ENCODE measurements at regions not wholly inside any gene's neighbourhood (a gene's known extent, or its start where the extent isn't known, plus 50 kb on each side); places are given as distances from the start of the nearest gene placed in this dataset.

- H3K4me3 Mint-ChIP-seq, result no peak overlapping the region
- no peak overlapping the region for H2BK12ac ChIP-seq (ENCODE audit: insufficient read length, low read depth, low read length)
- no peak overlapping the region for H2BK5ac ChIP-seq (ENCODE audit: insufficient read length, low read length)
- DNase-seq, result no peak
- H3K4ac ChIP-seq (ENCODE audit: low read depth, low read length), result no peak overlapping the region
- H4K8ac ChIP-seq (replicated peaks; ENCODE audit: insufficient read length, low read depth, low read length), result no peak overlapping the region
- no peak overlapping the region for H3K9ac ChIP-seq (ENCODE audit: extremely low read depth, insufficient read length, low read length)
- H3K27me3 ChIP-seq (ENCODE audit: insufficient read depth, low read length), result no peaks in the 10 kb centered on the region
- peaks cover 4 to 5% of the 10 kb centered on the region in 2 experiments for H3K4me1 Mint-ChIP-seq
- H3K4me1 ChIP-seq (ENCODE audit: insufficient read depth, low read length), result no peaks in the 10 kb centered on the region
- no peaks in the 10 kb centered on the region for H3K23me2 ChIP-seq (ENCODE audit: insufficient read length, low read depth, low read length, poor library complexity, severe bottlenecking)
- H3K27ac ChIP-seq (ENCODE audit: insufficient read length, low read depth, low read length), result no peak overlapping the region
- H3K27ac Mint-ChIP-seq, result 0 out of 7 replicates have a peak overlapping the region, but pooled peaks of 1 of the 3 experiments have one; percentile 0
- no peaks in the 10 kb centered on the region for H3K79me1 ChIP-seq (ENCODE audit: insufficient read depth, low read depth, low read length, poor library complexity, severe bottlenecking)
- no peak overlapping the region for H2AFZ ChIP-seq (ENCODE audit: low read length)
- H3K23ac ChIP-seq (ENCODE audit: insufficient read length, low read depth, low read length), result no peak overlapping the region
- no peak overlapping the region for H3K14ac ChIP-seq (ENCODE audit: insufficient read depth, low read length)
- no peaks in the 10 kb centered on the region for H3K9me3 ChIP-seq (ENCODE audit: control insufficient read depth, low read depth, low read length)
- H3K18ac ChIP-seq (ENCODE audit: insufficient read length, low read depth, low read length), result no peak overlapping the region
- H3T11ph ChIP-seq (ENCODE audit: low read length), result no peak overlapping the region
- WGBS (ENCODE audit: extremely low coverage, insufficient read length, low lambda C conversion rate), result no CpG with 5 or more reads among the region's 5 CpGs
- H2BK20ac ChIP-seq (ENCODE audit: low read depth, low read length, poor library complexity, severe bottlenecking), result no peak overlapping the region
- H3K4me2 ChIP-seq (ENCODE audit: insufficient read depth, insufficient read length, low read length), result no peak overlapping the region
- H3K56ac ChIP-seq (ENCODE audit: insufficient read length, low read depth, low read length), result no peak overlapping the region
- no peaks in the 10 kb centered on the region; a peak in 1 of 7 replicates for H3K36me3 Mint-ChIP-seq (ENCODE audit: insufficient read depth in 1 of 3, low read depth in 3 of 3)
- H4K91ac ChIP-seq (ENCODE audit: insufficient read length, low read depth, low read length), result no peak overlapping the region
- H3K9me3 Mint-ChIP-seq, result peaks cover 0 to 3% of the 10 kb centered on the region in 2 experiments; a peak in 1 of 5 replicates
- no peak overlapping the region for H4K5ac ChIP-seq (ENCODE audit: insufficient read length, low read depth, low read length)
- no peaks in the 10 kb centered on the region for H3K79me2 ChIP-seq (ENCODE audit: insufficient read depth, low read length)
- no peak overlapping the region for H2BK120ac ChIP-seq (ENCODE audit: low read depth, low read length, poor library complexity, severe bottlenecking)
- H3K27me3 Mint-ChIP-seq (ENCODE audit: low read depth), result no peaks in the 10 kb centered on the region
- H2BK15ac ChIP-seq (ENCODE audit: low read depth, low read length), result no peak overlapping the region
- H4K20me1 ChIP-seq (ENCODE audit: control insufficient read depth, insufficient read depth, insufficient read length), result no peaks in the 10 kb centered on the region
- no peak overlapping the region for H2AK5ac ChIP-seq (ENCODE audit: insufficient read length, low read length)
- TF ChIP-seq CTCF (conservative IDR thresholded peaks at IDR 0.05), result peak; percentile 57
These were observed 1826.2 kb upstream of the CDH6 start for GRCh38 chr5:29367176-29367833.

Data from H9 (cell line).